Fibroblast of skin of right biceps (primary cell): ENCODE measurements at regions not wholly inside any gene's neighbourhood (a gene's known extent, or its start where the extent isn't known, plus 50 kb on each side); places are given as distances from the start of the nearest gene placed in this dataset.
"Not testable (repeated sequence)": the region's sequence is repeated elsewhere in the genome, so short reads cannot be mapped to it uniquely, and the experiment has no call there.

ENCODE experiments used
- DNase-seq: peaks from one replicate; pipeline ENCODE4 v3.0.0-alpha.2; 2013

DNA sequence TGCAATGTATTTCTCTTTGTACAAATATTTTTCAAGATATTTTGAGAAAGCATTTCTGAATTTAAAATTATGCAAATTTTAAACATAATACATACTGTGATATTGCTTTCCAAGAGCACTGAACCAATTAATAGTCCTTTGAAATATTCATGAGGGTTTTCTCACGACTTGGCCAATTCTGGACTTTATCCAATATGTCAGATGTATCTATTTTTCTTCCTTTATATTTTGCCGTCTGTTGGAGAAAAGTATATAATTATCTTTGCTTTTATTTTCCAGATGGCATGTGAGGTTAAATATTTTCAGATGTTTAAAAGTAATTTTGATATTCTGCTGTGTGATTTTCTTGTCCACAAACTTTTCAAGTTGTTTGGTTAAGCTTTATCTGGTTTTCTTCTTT is 378.9 kb downstream of the SLCO4C1 start:
- DNase-seq: no peak

DNA sequence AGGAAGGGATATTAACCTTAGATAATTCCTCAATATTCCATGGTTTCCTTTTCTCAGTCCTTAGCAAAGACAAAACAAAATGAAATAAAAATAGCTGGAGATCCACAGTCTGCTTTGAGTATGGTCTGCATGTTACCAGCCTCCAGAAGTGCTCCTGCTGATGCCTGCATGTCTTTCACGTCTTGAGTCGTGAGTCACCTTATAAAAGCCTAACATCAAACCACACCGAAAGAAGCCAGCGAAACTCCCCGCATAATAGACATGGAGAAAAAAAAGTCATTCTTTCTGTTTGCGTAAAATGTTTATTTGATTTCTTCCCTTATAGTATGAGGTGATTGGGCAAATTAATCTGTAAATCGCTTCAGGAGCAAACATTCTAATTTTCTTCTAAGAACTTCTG is 380.5 kb downstream of the SLCO4C1 start:
- DNase-seq: peak; percentile 0

DNA sequence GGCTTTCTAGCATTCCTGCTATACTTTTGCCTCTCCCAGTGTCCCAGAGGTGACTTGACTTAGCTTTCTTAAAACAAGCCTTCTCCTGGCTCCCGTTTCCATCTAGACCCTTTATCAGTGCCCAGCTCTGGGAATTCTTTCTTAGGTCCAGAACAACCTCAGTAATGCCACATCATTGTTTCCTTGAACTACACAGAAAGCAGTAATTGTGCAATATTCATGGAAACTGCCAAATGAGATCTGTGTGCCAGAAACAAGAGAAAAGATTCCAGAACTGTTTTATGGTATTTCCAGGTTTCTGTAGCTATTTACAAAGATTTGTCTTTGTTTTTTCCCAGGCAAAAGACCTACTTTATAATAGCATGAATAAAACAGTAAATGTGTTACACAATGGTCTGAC is 391.3 kb downstream of the SLCO4C1 start:
- DNase-seq: no peak

DNA sequence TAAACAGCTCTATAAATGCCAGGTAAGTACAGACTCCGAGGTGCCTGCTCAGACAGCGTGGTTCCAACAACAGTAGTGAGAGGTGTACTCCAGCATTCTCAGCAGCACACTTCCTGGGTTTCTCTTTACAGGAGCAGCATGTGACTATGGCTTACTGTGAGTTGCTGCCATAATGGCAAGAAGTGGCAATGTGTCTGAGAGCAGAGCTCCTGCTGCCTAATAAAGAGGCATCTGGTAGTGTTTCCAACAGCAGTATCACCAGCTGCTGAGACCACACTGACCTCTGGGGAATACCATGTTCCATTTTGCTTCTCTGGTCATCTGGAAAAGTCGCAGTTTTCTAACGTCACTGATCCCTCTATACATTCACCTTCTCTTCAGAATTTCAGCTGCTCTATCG is 398.2 kb downstream of the SLCO4C1 start:
- no peak for DNase-seq

DNA sequence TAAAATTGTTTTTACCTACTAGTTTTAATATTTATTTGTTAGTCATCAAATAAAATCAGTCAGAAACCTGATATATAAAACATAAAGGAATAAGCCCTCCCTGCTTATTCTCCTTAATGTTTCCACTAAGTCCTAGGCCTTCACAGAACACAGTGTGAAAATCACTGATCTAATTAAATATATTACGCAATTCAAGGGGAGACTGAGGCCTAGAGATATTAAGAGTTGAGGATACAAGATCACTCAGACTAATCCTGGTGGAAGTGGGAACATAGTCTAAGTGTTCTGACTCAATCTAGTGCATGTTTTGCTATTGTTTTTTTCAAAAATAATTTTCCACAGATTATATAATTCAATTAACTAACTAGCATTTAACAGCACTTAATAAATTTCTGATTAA is 401.1 kb downstream of the SLCO4C1 start:
- no peak for DNase-seq

DNA sequence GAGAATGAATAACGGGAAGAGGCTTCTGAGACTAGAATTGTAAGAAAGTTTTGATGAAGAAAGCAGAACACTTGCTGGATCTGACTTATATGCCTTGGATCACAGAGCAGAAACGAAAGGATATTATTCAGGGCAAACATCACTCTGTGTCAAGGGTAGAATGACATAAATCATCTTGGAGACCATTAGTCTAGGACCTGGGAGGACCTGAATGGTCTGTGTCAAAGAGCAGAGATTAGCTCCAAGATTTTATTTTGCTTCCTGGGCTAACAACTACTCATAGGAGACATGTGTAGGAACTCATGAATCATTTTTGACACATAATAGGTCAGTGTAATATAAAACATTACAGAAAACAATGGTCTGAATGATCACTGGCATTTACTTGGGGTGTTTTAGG is 417.9 kb downstream of the SLCO4C1 start:
- DNase-seq: no peak

DNA sequence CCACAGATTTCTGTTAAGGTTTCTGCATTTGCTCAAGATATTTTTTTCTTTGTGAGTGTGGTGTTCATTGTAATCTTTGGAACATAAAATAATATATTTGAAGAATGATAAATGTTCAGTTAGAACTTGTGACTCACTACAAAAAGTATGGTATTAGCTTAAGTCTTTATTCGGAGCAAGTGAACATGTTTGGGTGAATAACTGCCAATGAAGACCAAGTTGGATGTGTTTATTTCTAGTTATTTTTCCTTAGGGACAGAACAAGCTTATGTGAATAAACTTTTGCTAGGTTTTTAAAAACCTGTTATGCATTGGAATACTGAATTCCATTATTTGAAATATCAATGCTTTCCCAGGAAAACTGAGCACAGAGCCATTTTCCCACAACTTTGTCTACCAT is 418.6 kb downstream of the SLCO4C1 start:
- no peak for DNase-seq

DNA sequence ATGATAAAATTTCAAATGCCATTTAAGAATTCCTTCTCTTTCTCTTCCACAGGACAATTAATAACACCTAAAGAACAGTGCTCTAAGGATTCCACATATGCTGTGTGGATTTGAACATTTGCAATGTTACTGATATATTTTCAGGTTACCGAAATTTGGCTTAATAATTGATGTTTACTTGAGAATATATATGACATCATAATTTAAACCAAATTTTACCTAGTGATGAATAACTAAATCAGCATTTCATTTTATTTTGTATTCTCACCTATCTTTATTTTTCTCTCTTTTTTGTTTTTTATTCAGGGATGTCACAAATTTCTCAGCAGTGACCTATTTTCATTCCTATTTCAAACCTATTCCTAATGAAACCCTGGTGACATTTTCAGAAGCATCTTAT is 429.6 kb downstream of the SLCO4C1 start:
- no peak for DNase-seq

DNA sequence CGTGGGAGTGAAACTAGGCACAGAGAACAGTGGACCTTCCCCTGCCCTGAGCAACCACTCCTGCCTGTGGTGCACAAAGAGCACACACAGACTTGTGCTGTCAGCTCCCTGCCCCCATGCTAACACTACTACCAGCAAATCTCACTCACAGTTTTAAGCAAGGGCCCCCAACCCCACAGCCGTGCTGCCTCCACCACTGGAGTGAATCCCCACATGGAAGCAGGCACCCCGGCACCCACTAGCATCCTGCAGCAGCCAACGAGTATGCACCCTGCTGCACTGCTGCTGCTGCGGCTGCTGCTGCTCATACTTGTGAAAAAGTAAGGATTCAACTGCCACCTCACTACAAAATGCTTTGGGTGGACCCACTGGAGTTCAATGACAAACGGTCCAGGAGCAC is 435.5 kb downstream of the SLCO4C1 start:
- no peak for DNase-seq

DNA sequence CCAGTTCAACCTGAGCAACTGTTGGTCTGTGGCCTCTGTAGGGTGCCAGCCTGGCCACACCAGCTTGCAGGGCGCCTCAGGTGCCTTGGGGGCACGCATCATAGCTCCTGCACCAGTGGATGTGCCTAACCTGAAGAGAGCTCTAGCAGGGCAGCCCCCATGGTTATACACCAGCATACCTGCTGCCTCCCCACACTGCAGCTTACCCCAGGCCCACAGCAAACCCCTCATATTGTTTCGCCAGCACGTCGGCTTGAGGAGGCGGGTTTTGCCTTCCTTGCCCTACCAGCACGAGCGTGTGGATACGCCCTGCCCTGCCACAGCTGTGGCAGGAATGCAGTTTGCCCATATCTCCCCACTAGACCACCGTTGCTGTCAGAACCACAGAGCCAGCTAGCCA is 435.9 kb downstream of the SLCO4C1 start:
- no peak for DNase-seq

DNA sequence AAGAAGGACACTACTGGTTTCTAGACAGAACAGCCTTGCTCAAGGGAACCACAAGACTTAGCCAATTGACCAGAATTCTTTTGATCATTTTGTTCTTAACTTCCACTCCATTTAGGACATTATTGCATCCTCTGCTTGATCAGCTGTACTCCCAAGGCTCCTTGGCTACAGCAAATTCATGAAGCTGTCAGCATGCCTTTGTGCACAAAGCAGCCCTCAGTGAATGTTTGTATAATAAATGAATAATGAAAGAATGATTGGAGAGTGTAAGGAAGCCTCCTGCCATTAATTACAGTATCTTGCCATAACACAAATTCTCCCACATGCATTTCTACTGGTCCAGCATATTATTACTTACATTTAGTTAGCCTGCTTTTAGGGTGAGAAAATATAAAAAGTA is 449.6 kb downstream of the SLCO4C1 start:
- DNase-seq: no peak

DNA sequence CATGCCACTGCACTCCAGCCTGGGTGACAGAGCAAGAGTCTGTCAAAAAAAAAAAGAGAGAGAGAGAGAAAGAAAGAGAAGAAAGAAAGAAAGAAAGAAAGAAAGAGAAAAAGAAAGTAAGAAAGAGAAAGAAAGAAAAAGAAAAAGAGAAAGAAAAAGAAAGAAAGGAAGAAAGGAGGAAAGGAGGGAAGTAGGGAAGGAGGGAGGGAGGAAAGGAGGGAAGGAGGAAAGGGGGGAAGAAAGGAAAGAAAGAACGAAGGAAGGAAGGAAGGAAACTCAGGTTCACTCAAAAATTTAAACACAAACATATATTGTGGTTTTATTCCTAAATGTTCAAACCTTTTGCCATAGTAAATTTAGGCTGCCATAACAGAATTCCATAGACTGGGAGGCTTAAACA is 453.0 kb downstream of the SLCO4C1 start:
- no peak for DNase-seq

DNA sequence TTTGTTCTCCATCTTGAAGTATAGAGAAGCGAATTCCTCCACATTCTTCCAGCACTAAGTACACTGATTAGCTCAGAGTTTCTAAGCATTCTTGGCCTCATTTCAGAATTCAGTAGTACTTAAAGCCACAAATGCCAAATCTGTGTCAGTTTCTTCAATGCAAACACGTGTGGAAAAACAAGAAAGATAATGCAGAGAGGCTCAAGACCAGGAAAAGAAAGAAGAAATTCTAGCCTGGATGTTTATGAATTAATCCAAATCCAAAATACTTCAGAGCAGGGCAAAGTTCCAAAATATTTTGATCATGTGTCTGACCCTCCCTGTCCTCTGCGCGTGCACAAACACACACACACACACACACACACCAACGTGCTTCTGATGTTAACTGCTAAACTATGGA is 457.6 kb downstream of the SLCO4C1 start:
- peak; percentile 9 for DNase-seq

DNA sequence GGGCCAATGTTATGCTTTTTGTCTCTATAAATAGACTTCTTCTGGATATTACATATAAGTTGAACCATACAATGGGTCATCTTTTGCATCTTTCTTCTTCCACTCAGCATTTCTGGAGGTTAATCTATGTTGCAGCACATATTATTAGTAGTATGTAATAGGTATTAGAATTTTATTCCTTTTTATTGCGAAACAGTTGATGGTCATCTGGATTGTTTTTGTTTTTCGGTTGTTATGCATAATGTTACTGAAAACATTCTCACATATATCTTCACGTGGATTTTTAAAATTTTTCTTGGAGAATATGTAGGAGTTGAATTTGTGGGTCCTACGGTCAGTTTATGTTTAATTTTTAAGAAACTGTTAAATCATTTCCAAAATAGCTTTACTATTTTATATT is 466.8 kb downstream of the SLCO4C1 start:
- no peak for DNase-seq

DNA sequence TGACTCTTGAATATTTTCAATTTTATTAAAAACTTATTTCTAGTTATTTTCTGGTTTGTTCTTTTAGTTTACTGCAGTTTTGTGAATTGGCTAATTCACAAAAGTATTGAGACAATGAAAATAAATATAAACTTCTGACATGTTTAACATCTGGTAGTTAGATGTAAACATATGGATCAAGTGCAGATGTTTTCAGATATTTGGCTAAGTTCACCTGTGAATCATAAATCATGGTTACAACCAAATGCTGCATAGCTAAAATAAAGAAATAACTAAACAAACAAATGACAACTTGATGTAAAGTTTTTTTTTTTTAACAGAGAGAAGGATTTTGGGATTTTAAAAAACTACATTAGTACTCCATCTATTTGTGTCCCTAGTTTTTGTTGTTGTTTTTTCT is 484.6 kb downstream of the SLCO4C1 start:
- DNase-seq: no peak

DNA sequence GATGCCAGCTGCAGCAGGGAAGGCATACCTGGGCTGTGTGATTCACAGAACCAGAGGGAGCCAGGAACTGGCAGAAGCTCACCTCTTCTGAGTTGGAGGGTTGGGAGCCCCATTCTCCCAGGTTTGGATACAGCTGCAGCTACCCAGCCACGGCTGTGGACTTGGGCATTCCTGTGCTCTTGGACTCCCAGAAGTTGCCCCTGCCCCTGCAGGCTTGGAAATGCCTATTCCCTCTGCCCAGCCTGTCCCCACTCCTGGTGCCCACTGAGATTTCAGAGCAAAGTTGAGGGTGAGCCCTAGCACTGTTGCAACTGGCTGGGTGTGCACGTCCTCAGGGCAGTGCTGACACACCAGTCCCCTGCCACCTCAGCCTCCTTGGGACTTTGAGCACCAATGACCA is 489.7 kb downstream of the SLCO4C1 start:
- DNase-seq: no peak

DNA sequence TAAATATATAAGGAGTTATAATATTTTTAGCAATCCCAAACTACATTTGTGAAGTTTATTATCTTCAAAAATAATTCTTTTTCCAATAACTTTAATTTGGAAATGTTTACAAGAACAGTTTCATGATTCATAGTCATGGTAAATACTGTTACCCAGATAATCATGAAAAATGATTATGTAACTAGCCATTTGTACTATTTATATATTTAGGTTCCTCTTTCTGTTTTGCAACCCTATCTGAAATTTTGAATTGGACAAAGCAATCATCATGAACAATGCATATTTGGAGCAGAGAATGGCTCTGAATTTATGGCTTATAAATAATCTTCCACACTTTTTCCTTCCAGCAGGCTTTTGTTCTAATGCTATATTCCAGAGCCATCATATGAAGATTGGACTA is 499.7 kb downstream of the SLCO4C1 start:
- DNase-seq: no peak

DNA sequence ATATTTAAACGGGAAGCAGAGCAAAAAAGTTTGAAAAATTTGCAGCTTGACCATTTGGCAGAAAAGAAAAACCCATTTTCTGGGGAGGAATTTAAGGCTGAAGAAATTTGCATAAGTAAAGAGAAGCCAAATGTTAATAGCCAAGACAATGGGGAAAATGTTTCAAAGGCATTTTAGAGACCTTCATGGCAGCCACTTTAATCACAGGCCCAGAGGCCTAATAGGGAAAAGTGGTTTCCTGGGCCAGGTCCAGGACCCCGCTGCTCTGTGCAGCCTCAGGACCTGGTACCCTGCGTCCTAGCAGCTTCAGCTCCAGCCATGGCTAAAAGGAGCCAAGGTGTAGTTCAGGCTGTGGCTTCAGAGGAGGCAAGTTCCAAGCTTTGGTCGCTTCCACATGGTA is 507.3 kb downstream of the SLCO4C1 start:
- no peak for DNase-seq

DNA sequence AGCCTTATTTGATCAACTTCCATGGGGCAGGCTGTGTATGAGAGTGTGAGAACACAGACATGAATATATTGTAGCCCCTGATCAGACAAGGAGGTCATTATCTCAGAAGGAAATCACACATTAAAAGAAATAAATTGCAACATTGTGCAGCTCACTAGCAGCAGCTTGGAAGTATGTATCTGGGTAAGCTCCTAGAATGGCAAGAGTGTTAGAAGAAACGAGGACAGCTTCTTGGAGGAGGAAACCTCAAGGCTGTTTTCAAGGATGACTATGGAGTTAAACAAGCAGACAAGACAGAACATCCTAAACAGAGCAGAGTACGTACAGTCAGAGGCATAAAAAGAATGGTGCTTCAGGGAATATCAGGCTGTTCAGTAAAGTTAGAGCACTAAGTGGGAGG is 511.0 kb downstream of the SLCO4C1 start:
- no peak for DNase-seq

DNA sequence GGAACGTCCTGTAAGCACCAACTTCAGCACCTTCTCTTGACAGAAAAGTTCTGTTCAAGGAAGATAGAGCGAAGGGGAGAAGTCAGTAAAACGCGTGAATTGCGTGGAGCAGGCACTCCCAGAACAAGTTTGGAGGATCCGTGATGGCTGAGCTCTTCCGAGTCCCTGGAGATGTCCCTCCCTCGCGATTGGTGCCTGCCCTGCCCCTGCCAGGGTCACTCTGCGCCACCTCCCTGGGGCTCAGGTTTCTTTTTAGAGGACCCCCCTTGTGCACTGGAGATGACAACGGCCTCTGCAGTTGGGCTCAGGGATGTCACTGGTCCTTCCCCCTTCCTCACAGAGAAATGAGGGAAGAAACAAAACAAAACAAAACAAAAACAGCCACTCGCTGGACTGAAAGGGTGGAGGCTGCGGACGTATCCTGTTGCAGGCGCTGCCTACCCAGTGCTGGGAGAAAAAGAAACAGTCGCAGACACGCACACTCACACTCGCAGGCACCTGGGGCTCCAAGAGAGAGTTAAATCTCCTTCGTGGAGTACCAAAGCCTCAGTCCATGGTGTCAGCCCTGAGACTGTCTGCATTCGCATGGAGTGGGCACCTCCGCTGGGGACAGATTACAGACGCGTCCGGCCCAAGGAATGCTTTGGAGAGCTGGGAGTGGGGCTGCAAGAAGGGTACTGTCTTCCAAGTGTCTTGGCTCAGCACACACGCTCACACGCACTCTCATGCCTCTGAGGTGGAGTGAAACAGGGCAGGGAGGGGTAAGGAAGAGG is 512.7 kb downstream of the SLCO4C1 start:
- no peak for DNase-seq

DNA sequence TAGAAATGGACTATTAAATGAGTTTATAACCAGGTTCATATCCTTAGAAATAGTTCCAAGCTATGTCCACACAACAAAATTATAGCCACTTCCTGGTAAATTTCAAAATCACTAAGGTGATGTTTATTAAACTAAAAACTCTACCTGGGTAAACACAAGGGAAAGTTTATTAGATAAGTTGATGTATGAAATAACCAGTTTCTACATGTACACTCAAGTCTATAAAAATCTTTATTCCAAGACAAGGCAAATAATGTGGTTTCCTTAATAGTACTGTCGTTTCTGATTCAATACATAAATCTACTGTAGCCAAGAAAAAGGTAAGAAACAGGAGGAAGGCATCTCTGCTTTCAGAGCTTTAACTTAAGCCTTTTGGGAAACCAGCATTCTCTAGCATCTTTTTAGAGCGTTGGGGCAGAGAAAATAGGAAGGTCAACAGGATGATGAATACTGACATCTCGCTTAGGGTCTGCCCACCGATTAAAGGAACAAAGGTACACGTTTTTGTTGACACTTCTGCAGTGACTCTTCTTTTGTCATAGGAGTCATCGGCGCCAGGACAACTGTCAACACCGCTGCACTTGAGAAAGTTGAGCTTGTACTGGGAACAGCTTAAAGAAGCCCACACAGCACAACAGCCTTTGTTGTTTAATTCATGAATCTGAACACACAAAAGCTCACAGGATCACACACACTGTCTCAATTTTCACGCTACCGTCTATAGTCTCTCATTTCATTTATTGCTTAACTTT is 513.6 kb downstream of the SLCO4C1 start:
- DNase-seq: no peak

DNA sequence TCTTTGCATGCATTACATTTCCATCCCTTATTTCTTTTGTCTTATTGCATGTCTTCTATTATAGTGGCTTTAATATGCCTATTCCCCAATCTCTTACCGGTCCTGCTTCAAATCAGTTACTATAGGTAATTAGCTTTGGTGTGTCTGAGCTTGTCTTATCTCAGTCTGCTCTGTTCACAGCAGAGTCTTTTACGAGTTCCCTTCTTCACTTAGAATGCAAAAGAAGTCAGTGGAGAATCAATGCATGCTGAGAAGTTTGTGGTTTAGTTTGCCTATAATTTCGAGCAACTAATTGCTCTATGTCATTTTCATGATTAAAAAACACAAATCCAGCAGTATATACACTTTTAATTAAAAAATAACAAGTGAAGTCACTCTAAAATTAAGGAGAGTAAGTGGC is 545.0 kb downstream of the SLCO4C1 start:
- DNase-seq: no peak

DNA sequence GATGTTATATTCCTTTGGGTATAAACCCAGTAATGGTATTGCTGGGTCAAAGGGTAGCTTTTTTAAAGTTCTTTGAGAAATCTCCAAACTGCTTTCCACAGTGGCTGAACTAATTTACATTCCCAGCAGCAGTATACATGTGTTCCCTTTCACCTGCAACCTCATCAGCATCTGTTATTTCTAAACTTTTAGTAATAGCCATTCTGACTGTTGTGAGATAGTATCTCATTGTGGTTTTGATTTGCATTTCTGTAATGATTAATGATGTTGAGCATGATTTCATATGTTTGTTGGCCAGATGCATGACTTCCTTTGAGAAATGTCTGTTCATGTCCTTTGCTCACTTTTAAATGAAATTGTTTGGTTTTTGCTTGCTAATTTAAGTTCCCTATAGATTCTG is 553.1 kb downstream of the SLCO4C1 start:
- not testable (repeated sequence) for DNase-seq

DNA sequence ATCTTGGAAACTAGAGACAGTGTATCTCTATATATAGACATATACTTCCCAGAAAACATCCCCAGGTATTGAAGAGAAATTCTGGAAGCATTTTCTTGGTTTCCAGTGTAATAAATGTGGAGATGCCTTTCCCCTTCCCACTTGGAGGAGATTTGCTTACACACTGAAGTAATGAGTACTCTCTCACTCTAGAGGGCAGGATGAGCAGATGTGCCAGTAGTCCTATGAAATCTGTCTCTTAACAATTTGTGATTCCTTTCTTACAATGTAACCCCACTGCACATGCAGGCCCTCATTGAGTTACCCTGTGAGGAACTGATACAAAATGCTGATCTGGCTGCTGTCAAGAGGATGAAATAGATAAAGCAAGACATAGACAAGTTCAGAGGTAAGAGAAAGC is 567.2 kb downstream of the SLCO4C1 start:
- DNase-seq: no peak

DNA sequence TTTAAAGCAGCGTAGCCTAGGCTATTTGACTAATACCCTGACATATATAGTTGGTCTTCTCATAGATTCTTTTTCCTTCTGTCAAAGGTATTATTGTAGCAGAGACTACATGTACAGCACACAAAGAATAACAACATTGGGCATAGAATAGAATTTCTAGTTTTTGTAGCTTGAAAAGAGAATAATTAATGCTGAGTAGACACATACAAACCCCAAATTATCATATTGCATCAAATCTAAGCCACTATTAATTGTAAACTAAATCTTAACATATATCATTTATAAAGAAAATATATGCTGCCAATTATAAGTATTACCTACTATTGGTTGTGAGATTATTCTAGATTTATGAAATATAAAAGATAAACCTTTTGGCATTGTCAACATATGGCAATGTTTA is 574.5 kb downstream of the SLCO4C1 start:
- DNase-seq: no peak
